ENCODE measurements at regions not wholly inside any gene's neighbourhood (a gene's known extent, or its start where the extent isn't known, plus 50 kb on each side); places are given as distances from the start of the nearest gene placed in this dataset.

GRCh38 chr6:4653141-4653540 is 123.1 kb upstream of the CDYL start:
- no TSS peak for BruUV-seq (replicated peaks)
- no peak overlapping the region for H3K4me2 ChIP-seq (ENCODE audit: low read length)
- CTCF ChIA-PET = no interaction called here
- no peaks in the 10 kb centered on the region for H3K9me2 ChIP-seq (replicated peaks; ENCODE audit: low read length)
- no peak overlapping the region for H3K4me3 ChIP-seq (ENCODE audit: low read length)
- ATAC-seq = no peak
- no peaks in the 10 kb centered on the region for H3K36me3 ChIP-seq (ENCODE audit: low read depth, low read length)
- no peaks in the 10 kb centered on the region for H3K4me1 ChIP-seq (ENCODE audit: insufficient read depth, low read length)
- no peak overlapping the region for H3K27ac ChIP-seq (ENCODE audit: low read length)
- H2AFZ ChIP-seq (ENCODE audit: low read length) = no peak overlapping the region
- no peaks in the 10 kb centered on the region for H3F3A ChIP-seq (ENCODE audit: low read length, unreplicated experiment)
- H3K9ac ChIP-seq (ENCODE audit: low read length) = no peak overlapping the region
- H3K79me2 ChIP-seq (ENCODE audit: low read length) = no peaks in the 10 kb centered on the region
- intact Hi-C loops (cut with micrococcal nuclease) = loop anchor here (5.0 kb wide), 1 partner anchor 34 kb away; no protein-coding TSS in a partner anchor
- H4K20me1 ChIP-seq (ENCODE audit: low read length) = no peaks in the 10 kb centered on the region
- POLR2A ChIA-PET (ENCODE audit: unreplicated experiment) = no interaction called here
- TF ChIP-seq CTCF (conservative IDR thresholded peaks at IDR 0.05; ENCODE audit: low read depth, low read length) (no peak), EZH2 (IDR thresholded peaks at IDR 0.05; ENCODE audit: low read length, unreplicated experiment) (no peak), EZH2phosphoT487 (IDR thresholded peaks at IDR 0.05; ENCODE audit: borderline replicate concordance, low read length) (no peak)
- H3K27me3 ChIP-seq (ENCODE audit: low read length) = no peaks in the 10 kb centered on the region
- no peak for DNase-seq
- peaks cover 5% of the 10 kb centered on the region; the same call in 1 of the 2 replicates for H3K9me3 ChIP-seq (ENCODE audit: low read length)

DNA sequence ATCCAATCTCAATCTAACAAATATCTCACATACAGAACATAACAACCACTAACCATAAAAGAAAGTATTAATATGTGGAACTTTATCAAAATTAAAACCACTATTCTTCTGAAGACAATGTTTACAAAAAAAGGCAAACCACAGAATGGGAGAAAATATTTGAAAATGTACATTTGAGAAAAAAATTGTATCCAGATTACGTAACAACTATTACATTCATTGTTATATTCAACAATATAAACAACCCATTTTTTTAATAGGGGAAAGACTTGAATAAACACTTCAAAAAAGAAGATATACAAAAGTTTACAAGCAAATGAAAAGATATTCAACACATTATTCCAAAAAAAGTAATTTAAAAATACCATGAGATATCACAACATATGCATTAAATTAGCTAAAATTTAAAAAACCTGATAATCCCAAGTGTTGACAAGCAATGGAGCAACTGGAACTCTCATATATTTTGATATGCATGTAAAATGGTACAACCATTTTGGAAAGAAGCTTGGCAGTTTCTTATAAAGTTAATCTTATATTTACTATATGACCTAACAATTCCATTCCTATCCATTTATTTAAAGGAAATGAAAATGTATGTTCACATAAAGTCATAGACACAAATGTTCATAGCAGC is 124.3 kb upstream of the CDYL start:
- H3K4me1 ChIP-seq (ENCODE audit: insufficient read depth, low read length) = 0 out of 2 replicates have a peak, but pooled peaks cover 5% of the 10 kb centered on the region
- ATAC-seq = no peak
- DNase-seq = no peak
- H3F3A ChIP-seq (ENCODE audit: low read length, unreplicated experiment) = no peaks in the 10 kb centered on the region
- no peaks in the 10 kb centered on the region for H3K36me3 ChIP-seq (ENCODE audit: low read depth, low read length)
- H3K4me3 ChIP-seq (ENCODE audit: low read length) = no peak overlapping the region
- H3K9me2 ChIP-seq (replicated peaks; ENCODE audit: low read length) = no peaks in the 10 kb centered on the region
- POLR2A ChIA-PET (ENCODE audit: unreplicated experiment) = no interaction called here
- H2AFZ ChIP-seq (ENCODE audit: low read length) = no peak overlapping the region
- CTCF ChIA-PET = no interaction called here
- H4K20me1 ChIP-seq (ENCODE audit: low read length) = no peaks in the 10 kb centered on the region
- H3K9ac ChIP-seq (ENCODE audit: low read length) = no peak overlapping the region
- H3K9me3 ChIP-seq (ENCODE audit: low read length) = peaks cover 5% of the 10 kb centered on the region; the same call in 1 of the 2 replicates
- no peak overlapping the region for H3K27ac ChIP-seq (ENCODE audit: low read length)
- TF ChIP-seq EZH2phosphoT487 (IDR thresholded peaks at IDR 0.05; ENCODE audit: borderline replicate concordance, low read length) (no peak), EZH2 (IDR thresholded peaks at IDR 0.05; ENCODE audit: low read length, unreplicated experiment) (no peak)
- H3K27me3 ChIP-seq (ENCODE audit: low read length) = no peaks in the 10 kb centered on the region
- no peaks in the 10 kb centered on the region for H3K79me2 ChIP-seq (ENCODE audit: low read length)
- intact Hi-C loops (cut with micrococcal nuclease) = loop anchor here (5.0 kb wide), 1 partner anchor 35 kb away; no protein-coding TSS in a partner anchor
- BruUV-seq (replicated peaks) = no TSS peak
- no peak overlapping the region for H3K4me2 ChIP-seq (ENCODE audit: low read length)

GRCh38 chr6:4649728-4650127 is 126.5 kb upstream of the CDYL start:
- Histone ChIP-seq H3K4me1 (ENCODE audit: insufficient read depth, low read length) (0 out of 2 replicates have a peak, but pooled peaks cover 5% of the 10 kb centered on the region), H3K27ac (ENCODE audit: low read length) (no peak overlapping the region), H3K9ac (ENCODE audit: low read length) (no peak overlapping the region), H3K4me2 (ENCODE audit: low read length) (no peak overlapping the region), H3K36me3 (ENCODE audit: low read depth, low read length) (no peaks in the 10 kb centered on the region), H4K20me1 (ENCODE audit: low read length) (no peaks in the 10 kb centered on the region), H3K4me3 (ENCODE audit: low read length) (no peak overlapping the region), H2AFZ (ENCODE audit: low read length) (0 out of 2 replicates have a peak overlapping the region, but pooled peaks have one; percentile 35), H3K79me2 (ENCODE audit: low read length) (no peaks in the 10 kb centered on the region), H3F3A (ENCODE audit: low read length, unreplicated experiment) (no peaks in the 10 kb centered on the region), H3K9me3 (ENCODE audit: low read length) (peaks cover 5% of the 10 kb centered on the region; the same call in 1 of the 2 replicates), H3K9me2 (replicated peaks; ENCODE audit: low read length) (no peaks in the 10 kb centered on the region), H3K27me3 (ENCODE audit: low read length) (no peaks in the 10 kb centered on the region)
- DNase-seq (peak; percentile 20), ATAC-seq (no peak)
- intact Hi-C loops (cut with micrococcal nuclease) = loop anchor here (5.0 kb wide), 2 partner anchors 38 to 128 kb away; partner anchors contain the start of gene CDYL
- ChIA-PET CTCF (no interaction called here), POLR2A (ENCODE audit: unreplicated experiment) (no interaction called here)
- BruUV-seq (replicated peaks) = no TSS peak
- no peak for TF ChIP-seq CTCF (conservative IDR thresholded peaks at IDR 0.05; ENCODE audit: low read depth, low read length)
- no peak for TF ChIP-seq EZH2phosphoT487 (IDR thresholded peaks at IDR 0.05; ENCODE audit: borderline replicate concordance, low read length)
- no peak for TF ChIP-seq EZH2 (IDR thresholded peaks at IDR 0.05; ENCODE audit: low read length, unreplicated experiment)
